ENCODE measurements at regions not wholly inside any gene's neighbourhood (a gene's known extent, or its start where the extent isn't known, plus 50 kb on each side); places are given as distances from the start of the nearest gene placed in this dataset.

- Histone ChIP-seq H3K9ac (ENCODE audit: control insufficient read depth, extremely low read depth, insufficient read depth, low read length) (no peak overlapping the region), H3K27me3 (ENCODE audit: control insufficient read depth, extremely low read depth, insufficient read depth, low read length) (no peaks in the 10 kb centered on the region), H3K79me2 (ENCODE audit: control insufficient read depth, insufficient read depth, low read length) (no peaks in the 10 kb centered on the region), H3K36me3 (ENCODE audit: control insufficient read depth in 2 of 2, extremely low read depth in 1 of 2, insufficient read depth in 2 of 2, low read length in 2 of 2) (no peaks in the 10 kb centered on the region), H4K20me1 (ENCODE audit: control insufficient read depth, extremely low read depth, insufficient read depth, low read length) (no peaks in the 10 kb centered on the region), H3K9me3 (ENCODE audit: control insufficient read depth, low read depth, low read length) (no peaks in the 10 kb centered on the region), H3K27ac (ENCODE audit: control insufficient read depth, insufficient read depth, low read length) (no peak overlapping the region), H3K9me1 (ENCODE audit: control insufficient read depth, extremely low read depth, insufficient read depth, low read length) (no peaks in the 10 kb centered on the region), H3K4me2 (ENCODE audit: control insufficient read depth, extremely low read depth, insufficient read depth, low read depth, low read length) (no peak overlapping the region), H3K4me1 (ENCODE audit: control insufficient read depth, extremely low read depth, insufficient read depth, low read length) (no peaks in the 10 kb centered on the region), H3K4me3 (ENCODE audit: control insufficient read depth in 2 of 3, extremely low read depth in 1 of 3, insufficient read depth in 2 of 3, low read depth in 1 of 3, low read length in 3 of 3) (no peak overlapping the region), H2AFZ (ENCODE audit: control insufficient read depth, low read length) (no peak overlapping the region)
- no peak for DNase-seq (ENCODE audit: low read depth, low spot score)
- TF ChIP-seq EZH2 (IDR thresholded peaks at IDR 0.05; ENCODE audit: low read length): no peak
- TF ChIP-seq, protein P1, sequence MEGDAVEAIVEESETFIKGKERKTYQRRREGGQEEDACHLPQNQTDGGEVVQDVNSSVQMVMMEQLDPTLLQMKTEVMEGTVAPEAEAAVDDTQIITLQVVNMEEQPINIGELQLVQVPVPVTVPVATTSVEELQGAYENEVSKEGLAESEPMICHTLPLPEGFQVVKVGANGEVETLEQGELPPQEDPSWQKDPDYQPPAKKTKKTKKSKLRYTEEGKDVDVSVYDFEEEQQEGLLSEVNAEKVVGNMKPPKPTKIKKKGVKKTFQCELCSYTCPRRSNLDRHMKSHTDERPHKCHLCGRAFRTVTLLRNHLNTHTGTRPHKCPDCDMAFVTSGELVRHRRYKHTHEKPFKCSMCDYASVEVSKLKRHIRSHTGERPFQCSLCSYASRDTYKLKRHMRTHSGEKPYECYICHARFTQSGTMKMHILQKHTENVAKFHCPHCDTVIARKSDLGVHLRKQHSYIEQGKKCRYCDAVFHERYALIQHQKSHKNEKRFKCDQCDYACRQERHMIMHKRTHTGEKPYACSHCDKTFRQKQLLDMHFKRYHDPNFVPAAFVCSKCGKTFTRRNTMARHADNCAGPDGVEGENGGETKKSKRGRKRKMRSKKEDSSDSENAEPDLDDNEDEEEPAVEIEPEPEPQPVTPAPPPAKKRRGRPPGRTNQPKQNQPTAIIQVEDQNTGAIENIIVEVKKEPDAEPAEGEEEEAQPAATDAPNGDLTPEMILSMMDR (optimal IDR thresholded peaks at IDR 0.05 in 1 of 3, IDR thresholded peaks at IDR 0.05 in 1 of 3, conservative IDR thresholded peaks at IDR 0.05 in 1 of 3; ENCODE audit: extremely low read depth in 1 of 3, insufficient read depth in 2 of 3, low read length in 3 of 3): no peak
- dilution Hi-C loops (cut with MboI; ENCODE audit: extremely low pct_ligation_motif_present, low sequenced_read_pairs): no loop called here
- FAIRE-seq: no peak
Measured at GRCh38 chr5:39478863-39479262, 54.1 kb upstream of the DAB2 start.

DNA sequence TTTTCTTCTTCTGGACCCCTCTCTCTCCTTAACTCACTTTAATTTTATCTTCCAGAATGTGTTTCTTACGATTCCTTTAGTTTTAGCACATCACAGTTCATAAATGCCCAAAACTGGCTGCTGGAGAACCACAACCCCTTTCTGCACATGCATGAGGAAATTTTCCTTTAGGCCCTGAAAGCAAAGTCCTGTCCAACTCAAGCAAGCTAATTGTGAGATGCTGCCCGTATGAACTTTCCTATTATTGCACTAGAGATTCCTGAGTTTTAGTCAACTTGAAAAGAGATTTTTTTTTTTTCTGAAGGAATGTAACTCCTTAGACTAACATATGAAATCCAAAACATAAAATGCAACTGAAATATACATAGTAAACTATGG lies 52.1 kb upstream of the DAB2 start:
- Histone ChIP-seq H3K4me2 (ENCODE audit: control insufficient read depth, extremely low read depth, insufficient read depth, low read depth, low read length) (no peak overlapping the region), H3K36me3 (ENCODE audit: control insufficient read depth in 2 of 2, extremely low read depth in 1 of 2, insufficient read depth in 2 of 2, low read length in 2 of 2) (no peaks in the 10 kb centered on the region), H3K4me1 (ENCODE audit: control insufficient read depth, extremely low read depth, insufficient read depth, low read length) (no peaks in the 10 kb centered on the region), H3K79me2 (ENCODE audit: control insufficient read depth, insufficient read depth, low read length) (no peaks in the 10 kb centered on the region), H3K9ac (ENCODE audit: control insufficient read depth, extremely low read depth, insufficient read depth, low read length) (no peak overlapping the region), H2AFZ (ENCODE audit: control insufficient read depth, low read length) (no peak overlapping the region), H3K4me3 (ENCODE audit: control insufficient read depth in 2 of 3, extremely low read depth in 1 of 3, insufficient read depth in 2 of 3, low read depth in 1 of 3, low read length in 3 of 3) (no peak overlapping the region), H3K27ac (ENCODE audit: control insufficient read depth, insufficient read depth, low read length) (no peak overlapping the region), H3K9me3 (ENCODE audit: control insufficient read depth, low read depth, low read length) (no peaks in the 10 kb centered on the region), H3K27me3 (ENCODE audit: control insufficient read depth, extremely low read depth, insufficient read depth, low read length) (no peaks in the 10 kb centered on the region), H3K9me1 (ENCODE audit: control insufficient read depth, extremely low read depth, insufficient read depth, low read length) (no peaks in the 10 kb centered on the region), H4K20me1 (ENCODE audit: control insufficient read depth, extremely low read depth, insufficient read depth, low read length) (no peaks in the 10 kb centered on the region)
- no peak for DNase-seq (ENCODE audit: low read depth, low spot score)
- dilution Hi-C loops (cut with MboI; ENCODE audit: extremely low pct_ligation_motif_present, low sequenced_read_pairs): no loop called here
- TF ChIP-seq, protein P1 (optimal IDR thresholded peaks at IDR 0.05 in 1 of 3, IDR thresholded peaks at IDR 0.05 in 1 of 3, conservative IDR thresholded peaks at IDR 0.05 in 1 of 3; ENCODE audit: extremely low read depth in 1 of 3, insufficient read depth in 2 of 3, low read length in 3 of 3): no peak
- no peak for TF ChIP-seq EZH2 (IDR thresholded peaks at IDR 0.05; ENCODE audit: low read length)
- FAIRE-seq: no peak
